AG08395 (cell line): ENCODE measurements at regions not wholly inside any gene's neighbourhood (a gene's known extent, or its start where the extent isn't known, plus 50 kb on each side); places are given as distances from the start of the nearest gene placed in this dataset.

Source experiments
- DNase-seq: peaks from one replicate; pipeline ENCODE4 v3.0.0; 2012; ENCODE audit warnings: mixed read lengths, low spot score

DNA sequence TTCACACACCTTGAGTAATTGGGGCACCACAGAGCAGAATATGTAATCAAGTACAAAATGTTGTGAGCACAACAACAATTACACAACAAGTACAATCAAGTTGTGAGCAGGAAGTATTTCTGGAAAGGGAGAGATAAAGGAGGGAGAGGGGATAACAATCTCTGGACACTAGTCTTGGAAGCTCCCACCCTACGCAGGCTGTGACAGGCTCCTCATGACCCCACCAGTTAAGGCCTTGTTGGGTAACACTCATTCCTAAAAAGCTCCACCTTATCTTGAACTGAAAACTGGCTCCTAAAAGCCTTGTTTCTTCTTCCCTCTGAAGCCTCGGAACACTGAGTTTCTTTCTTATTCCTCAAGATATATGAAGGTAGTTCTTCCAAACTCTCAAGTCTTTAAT, 806.0 kb downstream of the UQCRFS1 start:
- no peak for DNase-seq

DNA sequence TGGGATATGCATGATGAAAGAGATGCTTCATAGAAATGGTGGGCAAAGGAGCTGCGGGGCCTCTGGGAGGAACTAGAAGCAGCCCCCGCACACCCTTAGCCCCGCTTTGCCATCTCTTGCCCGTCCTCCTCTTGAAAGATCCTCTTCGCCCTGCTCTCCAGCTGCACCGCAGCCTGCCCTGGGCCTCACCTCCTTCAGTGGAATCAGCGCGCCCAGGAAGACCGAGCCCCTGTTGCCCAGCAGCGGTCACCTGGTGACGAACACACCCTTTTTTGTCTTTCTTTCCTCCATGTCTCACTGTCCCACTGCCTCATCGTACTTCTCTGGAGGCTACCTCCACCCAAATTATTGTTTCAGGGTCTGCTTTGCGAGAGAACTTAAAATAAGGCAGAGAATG, 807.6 kb downstream of the UQCRFS1 start:
- DNase-seq = no peak

DNA sequence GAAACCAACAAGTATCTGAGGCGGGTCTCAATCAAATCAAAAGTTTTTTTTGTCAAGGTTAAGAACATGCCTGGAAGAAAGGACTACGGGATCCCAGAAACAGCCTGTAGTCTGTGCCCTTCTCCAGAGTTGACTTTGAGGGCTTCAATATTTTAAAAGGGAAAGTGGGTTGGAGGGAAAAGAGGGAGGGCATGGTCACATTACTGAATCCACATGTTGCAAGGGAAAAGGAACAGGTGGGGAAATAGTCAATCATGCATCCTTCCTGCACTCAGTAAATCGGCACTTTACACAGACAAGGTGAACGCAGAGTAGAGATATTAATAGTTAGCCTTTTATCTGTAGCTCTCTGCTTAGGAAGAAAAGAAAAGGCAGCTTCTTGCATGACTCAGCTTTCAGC, 808.5 kb downstream of the UQCRFS1 start:
- no peak for DNase-seq

DNA sequence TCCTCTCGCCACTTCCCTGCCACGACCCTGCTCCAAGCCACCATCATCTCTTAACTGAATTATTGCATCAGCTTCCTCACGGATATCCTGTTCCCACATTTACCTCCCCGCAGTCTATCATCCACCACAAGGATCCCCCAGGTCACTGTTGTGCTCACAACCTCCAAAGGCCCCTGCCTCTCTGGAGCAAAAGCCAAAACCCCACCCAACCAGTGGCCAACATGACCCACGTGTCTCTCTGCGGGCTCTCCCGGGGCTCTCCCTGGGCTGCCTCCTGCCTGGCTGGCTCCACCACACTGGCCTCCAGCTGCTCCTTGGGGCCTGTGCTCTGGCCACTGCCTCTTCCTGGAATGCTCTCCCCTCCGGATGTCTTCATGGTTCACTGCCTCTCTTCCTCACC, 809.3 kb downstream of the UQCRFS1 start:
- DNase-seq = no peak

DNA sequence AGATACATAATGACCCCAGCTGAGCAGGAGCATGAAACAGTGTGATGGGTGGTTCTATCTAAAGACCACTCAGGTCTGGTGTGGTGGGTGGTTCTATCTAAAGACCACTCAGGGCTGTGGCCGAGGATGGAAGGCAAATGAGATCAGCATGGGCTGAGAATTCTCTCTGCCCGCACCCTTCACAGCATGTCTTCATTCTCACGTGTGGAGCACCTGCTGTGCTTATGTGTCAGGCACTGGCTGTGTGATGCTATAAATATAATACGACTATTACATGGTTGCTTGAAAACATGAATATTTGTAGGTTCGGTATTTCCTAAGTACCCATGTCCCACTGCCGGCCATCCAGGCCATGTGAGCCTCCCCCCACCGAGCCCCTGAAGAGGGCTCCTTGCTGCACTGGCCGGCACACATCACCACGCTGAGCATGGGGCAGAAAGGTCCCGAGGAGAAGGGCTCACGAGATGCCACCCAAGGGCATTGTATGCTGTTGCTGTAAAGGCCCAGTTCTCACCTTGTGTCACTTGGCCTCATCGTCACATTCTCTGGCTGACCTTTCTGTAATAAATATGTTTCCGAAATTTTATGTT, 810.2 kb downstream of the UQCRFS1 start:
- DNase-seq = no peak

DNA sequence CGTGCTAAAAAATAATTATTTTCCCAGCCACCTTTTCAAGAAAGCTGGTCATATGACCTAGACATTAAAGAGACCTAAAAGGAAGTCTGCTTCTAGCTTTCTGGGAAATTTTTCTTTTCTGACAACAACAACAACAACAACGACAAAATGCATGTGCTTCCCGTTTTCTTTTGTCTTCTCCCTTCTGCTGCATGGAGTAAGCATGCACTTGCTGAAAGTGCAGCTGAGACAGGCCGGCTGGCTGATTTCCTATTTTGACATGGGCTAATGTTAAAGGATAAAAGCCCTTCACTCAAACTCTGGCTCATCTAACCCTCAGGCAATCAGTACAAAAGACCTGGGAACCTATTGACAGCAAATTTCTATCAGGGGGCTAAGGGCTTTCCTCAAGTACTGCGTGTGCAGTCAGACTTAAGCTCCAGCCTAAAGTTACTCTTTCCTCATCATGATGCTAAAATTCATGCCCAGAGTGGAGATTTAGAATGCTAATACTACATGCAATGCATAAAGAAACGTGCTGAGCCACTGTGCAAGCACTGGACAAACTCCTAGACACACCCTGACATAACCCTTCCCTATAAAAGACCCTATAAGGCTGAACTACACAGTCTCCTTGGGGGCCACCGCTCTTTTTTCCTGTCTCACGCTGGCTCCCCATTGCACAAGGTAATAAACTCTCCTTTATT, 811.1 kb downstream of the UQCRFS1 start:
- DNase-seq = no peak

DNA sequence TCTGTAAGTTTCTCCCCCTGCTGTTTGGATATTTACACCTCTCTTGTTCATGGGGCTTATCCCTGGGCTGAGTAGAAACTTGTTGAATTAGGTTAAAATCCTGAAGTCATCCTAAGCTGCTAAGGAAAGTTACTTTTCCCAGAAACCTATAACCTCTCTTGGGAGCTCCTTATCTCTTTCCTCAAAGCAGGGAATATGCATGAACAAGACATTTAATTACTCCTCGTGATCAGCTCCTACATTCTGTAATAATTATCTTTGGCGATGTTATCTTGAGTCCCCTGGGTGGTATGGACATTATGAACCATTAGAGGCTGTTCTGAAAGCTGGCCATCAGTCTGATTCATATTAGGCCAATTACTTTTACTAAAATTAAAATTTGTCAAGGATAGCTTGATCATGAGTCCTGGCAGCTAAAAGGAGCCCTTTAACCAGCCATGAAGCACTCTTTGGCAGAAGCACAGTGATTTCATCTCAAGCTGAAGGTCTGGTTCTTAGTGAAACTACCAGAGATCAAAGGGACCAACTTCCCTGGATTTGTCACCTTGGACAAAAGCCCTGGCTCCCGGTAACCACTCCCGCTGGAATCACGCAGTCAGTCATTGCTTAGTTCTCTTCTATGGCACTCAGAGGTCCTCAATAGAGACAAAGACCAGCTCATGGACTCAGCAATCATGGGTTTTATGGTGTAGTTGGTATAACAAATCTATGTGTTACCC, 811.8 kb downstream of the UQCRFS1 start:
- no peak for DNase-seq

DNA sequence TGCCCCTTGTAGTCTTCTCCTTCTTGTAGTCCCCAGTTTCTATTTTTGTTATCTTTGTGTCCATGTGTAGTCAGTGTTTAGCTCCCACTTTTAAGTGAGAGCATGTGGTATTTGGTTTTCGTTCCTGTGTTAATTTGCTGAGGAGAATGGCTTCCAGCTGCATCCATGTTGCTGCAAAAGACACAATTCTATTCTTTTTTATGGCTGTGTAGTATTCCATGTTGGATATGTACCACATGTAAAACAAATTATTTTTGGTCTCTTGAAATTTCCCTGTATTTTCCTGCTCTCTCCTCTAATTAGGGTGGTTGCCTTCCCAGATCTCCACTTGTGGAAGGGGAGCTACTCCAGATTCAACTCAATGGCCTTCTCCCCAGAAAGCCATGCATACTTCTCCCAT, 813.8 kb downstream of the UQCRFS1 start:
- DNase-seq = no peak

DNA sequence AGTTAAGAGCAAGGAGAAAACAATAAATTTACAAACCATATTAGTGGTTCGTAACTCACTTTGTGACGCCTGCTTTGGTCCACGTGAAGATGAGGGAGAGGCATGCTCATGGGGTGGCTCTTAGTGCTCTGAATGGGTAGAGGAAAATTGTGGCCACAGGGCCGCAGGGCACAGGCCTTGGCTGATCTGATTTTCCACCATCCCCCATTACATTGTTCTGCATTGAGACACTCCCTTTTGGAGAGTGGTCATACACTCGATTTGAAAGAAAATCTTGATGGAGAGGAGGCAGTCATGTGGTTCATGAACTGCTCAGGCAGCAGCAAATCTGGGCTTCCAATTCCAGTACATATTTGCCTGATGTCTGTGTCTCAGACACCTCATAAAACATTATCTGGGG, 815.2 kb downstream of the UQCRFS1 start:
- no peak for DNase-seq

DNA sequence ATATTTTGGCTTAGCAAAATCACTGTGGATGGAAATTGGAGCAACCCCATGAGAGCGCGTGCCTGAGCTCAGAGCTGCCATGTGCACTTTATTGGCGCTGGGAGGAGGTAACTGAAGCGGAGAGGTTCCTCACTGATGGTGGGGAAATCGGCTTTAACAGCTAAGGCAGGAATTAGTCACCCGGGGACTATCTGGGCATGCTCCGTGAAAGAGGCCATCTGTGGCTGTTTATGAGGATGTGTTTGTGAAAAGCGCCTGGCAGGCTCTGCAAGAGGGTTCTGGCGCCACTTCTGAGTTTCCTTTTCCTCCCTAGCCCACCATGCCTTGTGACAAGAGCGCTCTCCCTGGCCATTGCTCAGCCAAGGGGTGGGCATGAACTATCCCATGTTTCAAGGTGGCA, 815.6 kb downstream of the UQCRFS1 start:
- no peak for DNase-seq

DNA sequence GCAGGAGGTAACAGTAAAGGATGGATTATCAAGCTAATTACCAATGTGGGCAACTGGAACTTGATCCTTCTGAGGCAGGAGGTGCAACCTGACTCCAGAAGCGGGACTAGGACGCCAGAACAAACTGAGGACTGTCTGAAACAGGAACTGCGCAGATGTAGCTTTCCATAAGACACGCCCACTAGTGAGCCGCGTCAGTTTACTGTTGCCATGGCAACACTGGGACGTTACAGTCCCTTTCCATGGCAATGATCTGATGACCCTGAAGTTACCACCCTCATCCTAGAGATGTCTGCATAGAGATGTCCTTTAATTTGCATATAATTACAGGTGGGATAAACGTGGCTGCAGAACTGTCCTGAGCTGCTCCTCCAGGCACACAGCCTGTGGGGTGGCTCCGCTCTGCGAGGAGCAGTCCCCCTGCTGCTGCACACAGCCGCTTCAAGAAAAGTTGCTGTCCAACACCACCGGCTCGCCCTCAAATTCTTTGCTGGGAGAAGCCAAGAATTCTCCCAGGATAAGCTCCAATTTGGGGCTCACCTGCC, 816.6 kb downstream of the UQCRFS1 start:
- no peak for DNase-seq

DNA sequence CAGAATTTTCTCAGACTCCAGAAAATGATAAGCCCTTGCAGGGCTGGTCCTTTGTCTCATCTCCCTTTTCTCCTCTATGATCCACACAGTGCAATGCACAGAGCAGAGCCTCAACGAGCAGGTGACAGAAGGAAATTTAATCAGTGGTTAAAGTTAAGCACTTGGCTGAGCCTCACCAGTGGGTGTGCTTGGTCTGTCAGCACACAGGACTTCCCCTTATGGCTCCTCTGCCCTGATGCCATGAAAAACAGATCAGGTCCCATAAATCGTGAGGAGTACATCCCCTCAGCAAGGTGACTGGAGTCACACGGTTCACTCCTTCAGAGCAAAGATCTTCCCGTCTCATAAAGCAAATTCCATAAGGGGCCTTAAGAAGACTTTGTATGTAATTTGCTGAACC, 818.2 kb downstream of the UQCRFS1 start:
- DNase-seq = no peak

DNA sequence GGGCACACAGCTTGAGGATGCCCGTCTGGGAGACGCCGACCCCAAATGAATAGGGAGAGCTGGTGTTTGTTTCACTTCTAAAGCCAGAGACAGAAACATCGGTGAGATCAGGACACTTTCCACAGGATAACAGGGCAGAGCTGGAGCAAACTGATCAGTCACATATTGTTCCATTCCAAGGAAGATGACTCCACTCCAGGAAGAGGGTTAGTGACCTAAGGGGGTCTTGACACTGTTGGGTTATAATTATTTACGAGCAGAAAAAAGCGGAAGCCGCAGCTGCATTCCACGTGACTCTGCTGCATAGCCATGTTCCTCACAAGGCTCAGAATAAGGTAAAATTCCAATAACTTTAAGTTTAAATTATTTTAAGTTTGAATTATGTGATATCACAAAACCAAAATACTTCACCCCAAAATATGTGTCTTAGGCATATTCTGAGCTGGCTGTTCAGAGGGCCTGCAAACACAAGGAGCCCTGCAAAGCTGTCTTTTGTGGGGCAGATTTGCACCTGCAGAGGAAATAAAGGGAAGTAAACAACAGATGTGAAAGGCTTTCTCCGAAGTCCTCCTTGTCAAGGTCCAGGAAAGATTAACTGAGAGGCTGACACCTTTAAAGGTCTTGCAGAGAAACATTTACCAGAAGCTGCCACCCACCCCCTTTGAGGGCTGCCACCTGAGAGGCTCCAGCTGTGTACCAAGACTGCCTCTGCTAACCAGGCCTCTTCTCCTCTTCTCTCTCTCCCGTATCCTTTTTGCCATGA, 819.2 kb downstream of the UQCRFS1 start:
- no peak for DNase-seq

DNA sequence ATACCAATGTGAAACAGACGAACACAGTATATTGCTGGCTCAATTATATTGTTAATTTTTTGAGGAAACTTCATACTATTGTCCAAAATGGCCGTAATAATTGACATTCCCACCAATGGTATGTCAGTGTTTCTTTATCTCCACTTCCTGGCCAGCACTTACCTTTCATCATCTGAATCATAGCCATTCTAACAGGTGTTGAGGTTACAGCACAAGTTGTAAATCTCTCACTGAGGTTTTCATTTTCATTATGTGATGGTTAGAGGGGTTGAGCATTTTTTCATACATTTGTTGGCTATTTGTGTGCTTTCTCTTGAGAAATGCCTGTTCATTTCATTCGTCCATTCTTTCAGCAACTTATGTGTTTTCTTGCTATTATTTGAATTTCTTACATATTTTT, 824.0 kb downstream of the UQCRFS1 start:
- no peak for DNase-seq

DNA sequence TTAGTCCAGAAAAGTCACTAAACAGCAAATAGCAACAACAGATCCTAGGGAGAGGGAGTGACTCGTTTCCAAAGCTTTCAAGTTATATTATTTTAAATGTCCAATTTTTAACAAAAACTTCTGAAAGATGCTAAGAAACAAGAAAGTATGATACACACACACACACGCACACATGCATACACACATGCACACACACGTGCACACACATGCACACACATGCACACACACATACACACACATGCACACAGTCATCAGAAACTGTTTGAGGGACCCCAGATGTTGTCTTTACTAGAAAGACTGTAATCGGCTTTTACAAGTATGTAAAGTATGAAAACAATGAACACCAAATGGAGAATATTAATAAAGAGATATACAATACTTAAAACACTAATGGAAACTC, 825.4 kb downstream of the UQCRFS1 start:
- DNase-seq = no peak

DNA sequence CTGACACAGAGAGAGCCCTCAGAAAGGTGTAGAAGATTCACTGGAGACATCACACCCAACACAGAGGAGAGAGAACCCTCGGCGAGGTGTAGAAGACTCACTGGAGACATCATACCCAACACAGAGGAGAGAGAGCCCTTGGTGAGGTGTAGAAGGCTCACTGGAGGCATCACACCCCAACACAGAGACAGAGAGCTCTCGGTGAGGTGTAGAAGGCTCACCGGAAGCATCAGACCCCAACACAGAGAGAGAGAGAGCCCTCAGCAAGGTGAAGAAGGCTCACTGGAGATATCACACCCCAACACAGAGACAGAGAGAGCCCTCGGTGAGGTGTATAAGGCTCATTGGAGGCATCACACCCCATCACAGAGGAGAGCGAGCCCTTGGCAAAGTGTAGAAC, 826.5 kb downstream of the UQCRFS1 start:
- no peak for DNase-seq

DNA sequence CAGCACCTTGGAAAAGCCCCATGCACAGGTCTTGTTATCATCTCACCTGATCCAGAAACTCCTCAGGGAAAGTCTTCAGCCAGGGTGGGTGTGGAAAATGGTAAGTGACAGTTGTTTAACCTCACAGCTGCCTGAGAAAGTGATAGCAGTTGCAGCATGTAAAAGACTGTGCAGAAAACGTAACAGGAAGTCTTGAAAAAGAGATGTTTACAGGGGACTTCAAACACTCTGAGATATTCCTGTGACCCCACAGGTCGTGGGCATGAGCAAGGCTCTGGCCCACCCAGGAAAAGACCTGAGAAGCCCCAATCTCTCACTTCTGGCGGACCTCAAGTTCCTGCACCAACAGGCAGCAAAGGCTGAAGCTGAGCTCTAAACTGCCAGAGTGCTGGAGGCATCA, 826.9 kb downstream of the UQCRFS1 start:
- DNase-seq = no peak

DNA sequence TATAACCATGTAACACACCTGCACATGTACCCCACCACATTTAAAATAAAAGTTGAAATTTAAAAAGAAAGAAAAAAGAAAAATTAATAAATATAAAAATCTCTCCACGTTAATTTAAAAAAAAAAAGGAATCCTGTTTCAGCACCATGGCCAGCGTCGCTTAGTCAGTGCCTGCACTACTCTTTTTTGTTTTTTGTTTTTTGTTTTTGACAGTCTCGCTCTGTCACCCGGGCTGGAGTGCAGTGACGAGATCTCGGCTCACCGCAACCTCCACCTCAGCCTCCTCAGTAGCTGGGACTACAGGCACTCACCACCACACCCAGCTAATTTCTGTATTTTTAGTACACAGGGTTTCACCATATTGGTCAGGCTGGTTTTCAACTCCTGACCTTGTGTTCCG, 835.9 kb downstream of the UQCRFS1 start:
- no peak for DNase-seq

DNA sequence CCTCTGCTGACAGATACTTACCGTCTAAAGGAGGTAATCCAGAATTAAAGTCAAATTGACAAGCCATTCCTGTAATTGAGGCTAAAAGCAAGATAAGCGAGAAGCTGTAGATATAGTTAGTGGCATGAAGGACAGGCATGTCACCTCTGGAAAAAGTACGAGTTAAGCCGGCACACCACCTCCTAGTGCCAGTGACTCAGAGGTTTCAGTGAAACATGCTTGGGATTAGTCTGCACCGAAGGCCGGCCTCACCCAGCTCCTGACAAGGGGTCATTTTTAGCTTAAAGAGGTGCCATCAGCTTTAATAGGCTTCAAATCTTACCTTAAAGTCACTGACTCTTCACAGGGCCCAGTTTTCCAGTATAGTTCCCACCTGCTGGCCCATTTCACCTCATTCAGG, 838.0 kb downstream of the UQCRFS1 start:
- DNase-seq = no peak

DNA sequence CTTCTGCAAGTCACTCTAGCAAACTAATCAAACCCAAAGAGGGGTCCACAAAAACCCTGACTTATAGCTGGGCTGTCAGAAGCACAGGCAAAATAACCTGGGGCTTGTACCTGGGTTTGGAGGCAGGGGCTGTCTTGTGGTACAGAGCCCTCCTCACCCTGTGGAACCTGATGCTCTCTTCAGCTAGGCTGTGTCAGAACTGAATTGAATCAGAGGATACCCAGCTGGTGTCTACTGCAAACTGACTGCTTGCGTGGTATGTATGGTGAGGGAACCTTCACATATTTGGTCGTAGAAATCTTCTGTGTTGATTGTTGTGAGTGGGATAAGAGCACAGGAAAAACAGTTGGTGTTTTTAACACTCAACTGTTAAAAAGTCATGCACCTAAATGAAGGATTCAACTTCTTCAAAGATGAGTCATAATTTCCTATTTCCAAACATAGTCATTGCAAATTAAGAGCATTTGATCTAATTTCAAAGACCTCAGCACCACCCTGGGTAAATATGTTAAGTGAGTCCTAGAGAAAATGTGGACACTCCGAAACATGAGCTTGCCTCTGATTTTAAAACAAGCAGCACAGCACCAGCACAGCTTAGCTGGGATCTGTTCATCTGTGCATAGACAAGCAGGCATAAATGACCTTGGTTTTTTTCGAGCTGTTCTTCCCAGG, 840.2 kb downstream of the UQCRFS1 start:
- no peak for DNase-seq

DNA sequence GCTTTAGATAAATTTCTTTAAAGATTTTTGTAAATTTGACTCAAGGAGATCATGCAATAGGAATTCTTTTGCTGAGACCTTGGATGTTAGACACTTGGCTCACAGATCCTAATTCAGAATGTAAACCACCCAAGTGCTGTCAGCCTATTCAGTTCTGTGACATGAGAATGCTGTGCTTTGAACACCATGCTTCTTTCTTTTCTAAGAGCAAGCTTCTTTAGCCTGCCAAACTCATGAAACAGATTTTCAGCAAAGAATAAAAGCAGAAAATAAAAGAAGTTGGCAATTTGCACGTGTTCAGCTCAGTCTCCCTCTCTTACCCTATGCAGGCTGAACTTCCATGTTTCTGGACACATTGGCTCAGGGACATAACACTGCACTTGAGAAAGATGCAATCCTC, 845.8 kb downstream of the UQCRFS1 start:
- no peak for DNase-seq

DNA sequence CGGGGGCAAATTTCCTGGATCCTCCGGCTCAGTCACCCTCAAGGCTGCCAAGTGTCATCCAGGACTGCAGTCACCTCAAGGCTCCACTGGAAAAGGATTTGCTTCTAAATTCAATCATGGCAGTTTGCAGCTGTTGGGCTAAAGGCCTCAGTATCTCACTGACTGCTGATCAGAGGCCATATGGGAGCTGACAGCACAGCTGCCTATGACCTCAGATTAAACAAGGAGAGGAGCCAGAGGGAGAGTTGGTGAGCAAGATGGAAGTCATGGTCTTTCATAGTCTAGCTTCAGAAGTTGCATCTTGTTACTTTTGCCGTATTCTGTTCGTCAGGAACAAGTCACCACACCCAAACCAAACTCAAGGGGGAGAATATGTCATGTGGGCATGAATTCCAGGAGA, 849.7 kb downstream of the UQCRFS1 start:
- DNase-seq = no peak
